ENCODE measurements at regions not wholly inside any gene's neighbourhood (a gene's known extent, or its start where the extent isn't known, plus 50 kb on each side); places are given as distances from the start of the nearest gene placed in this dataset.

GRCh38 chr11:128273736-128274135 is 313.6 kb downstream of the ETS1 start:
- no peak overlapping the region for H3K4me3 Mint-ChIP-seq
- no peak for DNase-seq
- no peaks in the 10 kb centered on the region for H3K36me3 Mint-ChIP-seq (ENCODE audit: low read depth)
- no peak overlapping the region for H3K27ac Mint-ChIP-seq
- intact Hi-C loops (cut with micrococcal nuclease) = no loop called here
- peaks cover 14% of the 10 kb centered on the region for H3K4me1 Mint-ChIP-seq (ENCODE audit: low read depth)
- H3K9me3 Mint-ChIP-seq = no peaks in the 10 kb centered on the region
- CTCF ChIA-PET = interaction anchor here (1.0 kb wide), 1 partner anchor 11 kb away, joined by 4 read pairs; no protein-coding TSS in a partner anchor
- H3K27me3 Mint-ChIP-seq (ENCODE audit: low read depth) = no peaks in the 10 kb centered on the region

GRCh38 chr11:128271401-128271800 is 316.0 kb downstream of the ETS1 start:
- H3K4me1 Mint-ChIP-seq (ENCODE audit: low read depth) = peaks cover 14% of the 10 kb centered on the region
- no peaks in the 10 kb centered on the region for H3K9me3 Mint-ChIP-seq
- H3K27me3 Mint-ChIP-seq (ENCODE audit: low read depth) = no peaks in the 10 kb centered on the region
- no peak overlapping the region for H3K27ac Mint-ChIP-seq
- intact Hi-C loops (cut with micrococcal nuclease) = no loop called here
- H3K36me3 Mint-ChIP-seq (ENCODE audit: low read depth) = no peaks in the 10 kb centered on the region
- CTCF ChIA-PET = interaction anchor here (0.8 kb wide), 1 partner anchor 10 kb away, joined by 3 read pairs; no protein-coding TSS in a partner anchor
- no peak for DNase-seq
- H3K4me3 Mint-ChIP-seq = no peak overlapping the region

- Mint-ChIP-seq H3K9me3 (no peaks in the 10 kb centered on the region), H3K4me3 (no peak overlapping the region), H3K27me3 (ENCODE audit: low read depth) (no peaks in the 10 kb centered on the region), H3K27ac (no peak overlapping the region), H3K36me3 (ENCODE audit: low read depth) (no peaks in the 10 kb centered on the region), H3K4me1 (ENCODE audit: low read depth) (peaks cover 14% of the 10 kb centered on the region)
- no peak for DNase-seq
- CTCF ChIA-PET = no interaction called here
- intact Hi-C loops (cut with micrococcal nuclease) = no loop called here
Measured at GRCh38 chr11:128269466-128269865, 317.9 kb downstream of the ETS1 start.

- Mint-ChIP-seq H3K36me3 (ENCODE audit: low read depth) (no peaks in the 10 kb centered on the region), H3K4me1 (ENCODE audit: low read depth) (peaks cover 5% of the 10 kb centered on the region), H3K27me3 (ENCODE audit: low read depth) (no peaks in the 10 kb centered on the region), H3K4me3 (no peak overlapping the region), H3K27ac (no peak overlapping the region), H3K9me3 (no peaks in the 10 kb centered on the region)
- no peak for DNase-seq
- CTCF ChIA-PET = interaction anchor here (1.1 kb wide), 1 partner anchor 365 kb away, joined by 3 read pairs; no protein-coding TSS in a partner anchor
- intact Hi-C loops (cut with micrococcal nuclease) = no loop called here
Measured at GRCh38 chr11:128266893-128267292, 320.5 kb downstream of the ETS1 start.

GRCh38 chr11:128262463-128263345 is 324.7 kb downstream of the ETS1 start:
- no peaks in the 10 kb centered on the region for H3K9me3 Mint-ChIP-seq
- no peaks in the 10 kb centered on the region for H3K4me1 Mint-ChIP-seq (ENCODE audit: low read depth)
- no peak for DNase-seq
- H3K27me3 Mint-ChIP-seq (ENCODE audit: low read depth) = no peaks in the 10 kb centered on the region
- H3K27ac Mint-ChIP-seq = no peak overlapping the region
- CTCF ChIA-PET = interaction anchor here (0.6 to 0.9 kb wide), 4 partner anchors 10 to 567 kb away, joined by 3 to 5 read pairs (median 4); no protein-coding TSS in a partner anchor
- intact Hi-C loops (cut with micrococcal nuclease) = no loop called here
- H3K4me3 Mint-ChIP-seq = no peak overlapping the region
- H3K36me3 Mint-ChIP-seq (ENCODE audit: low read depth) = no peaks in the 10 kb centered on the region

GRCh38 chr11:128261011-128261421 is 326.3 kb downstream of the ETS1 start:
- CTCF ChIA-PET = interaction anchor here (1.3 kb wide), 1 partner anchor 24 kb away, joined by 3 read pairs; no protein-coding TSS in a partner anchor
- no peak overlapping the region for H3K4me3 Mint-ChIP-seq
- H3K27me3 Mint-ChIP-seq (ENCODE audit: low read depth) = no peaks in the 10 kb centered on the region
- no peaks in the 10 kb centered on the region for H3K9me3 Mint-ChIP-seq
- no peak overlapping the region for H3K27ac Mint-ChIP-seq
- no peak for DNase-seq
- H3K4me1 Mint-ChIP-seq (ENCODE audit: low read depth) = no peaks in the 10 kb centered on the region
- intact Hi-C loops (cut with micrococcal nuclease) = no loop called here
- H3K36me3 Mint-ChIP-seq (ENCODE audit: low read depth) = no peaks in the 10 kb centered on the region

GRCh38 chr11:128260398-128260797 is 327.0 kb downstream of the ETS1 start:
- Mint-ChIP-seq H3K4me3 (no peak overlapping the region), H3K36me3 (ENCODE audit: low read depth) (no peaks in the 10 kb centered on the region), H3K4me1 (ENCODE audit: low read depth) (no peaks in the 10 kb centered on the region), H3K9me3 (no peaks in the 10 kb centered on the region), H3K27ac (no peak overlapping the region), H3K27me3 (ENCODE audit: low read depth) (no peaks in the 10 kb centered on the region)
- CTCF ChIA-PET = interaction anchor here (0.6 kb wide), 1 partner anchor 1046 kb away, joined by 3 read pairs; no protein-coding TSS in a partner anchor
- intact Hi-C loops (cut with micrococcal nuclease) = no loop called here
- DNase-seq = no peak

GRCh38 chr11:128259816-128260215 is 327.5 kb downstream of the ETS1 start:
- H3K9me3 Mint-ChIP-seq = no peaks in the 10 kb centered on the region
- intact Hi-C loops (cut with micrococcal nuclease) = no loop called here
- no peak overlapping the region for H3K4me3 Mint-ChIP-seq
- no peaks in the 10 kb centered on the region for H3K4me1 Mint-ChIP-seq (ENCODE audit: low read depth)
- no peak for DNase-seq
- no peaks in the 10 kb centered on the region for H3K36me3 Mint-ChIP-seq (ENCODE audit: low read depth)
- no peak overlapping the region for H3K27ac Mint-ChIP-seq
- CTCF ChIA-PET = interaction anchor here (0.6 kb wide), 1 partner anchor 1047 kb away, joined by 3 read pairs; no protein-coding TSS in a partner anchor
- H3K27me3 Mint-ChIP-seq (ENCODE audit: low read depth) = no peaks in the 10 kb centered on the region

- no peak overlapping the region for H3K27ac Mint-ChIP-seq
- no peak for DNase-seq
- CTCF ChIA-PET = no interaction called here
- no peaks in the 10 kb centered on the region for H3K36me3 Mint-ChIP-seq (ENCODE audit: low read depth)
- H3K4me3 Mint-ChIP-seq = no peak overlapping the region
- no peaks in the 10 kb centered on the region for H3K4me1 Mint-ChIP-seq (ENCODE audit: low read depth)
- intact Hi-C loops (cut with micrococcal nuclease) = no loop called here
- no peaks in the 10 kb centered on the region for H3K9me3 Mint-ChIP-seq
- H3K27me3 Mint-ChIP-seq (ENCODE audit: low read depth) = peaks cover 2% of the 10 kb centered on the region
Measured at GRCh38 chr11:128254941-128255340, 332.4 kb downstream of the ETS1 start.

GRCh38 chr11:128251140-128251539 is 336.2 kb downstream of the ETS1 start:
- no peak overlapping the region for H3K4me3 Mint-ChIP-seq

GRCh38 chr11:128250482-128250881 is 336.9 kb downstream of the ETS1 start:
- Mint-ChIP-seq H3K36me3 (ENCODE audit: low read depth) (no peaks in the 10 kb centered on the region), H3K4me1 (ENCODE audit: low read depth) (no peaks in the 10 kb centered on the region), H3K9me3 (no peaks in the 10 kb centered on the region), H3K4me3 (no peak overlapping the region), H3K27me3 (ENCODE audit: low read depth) (peaks cover 2% of the 10 kb centered on the region), H3K27ac (no peak overlapping the region)
- CTCF ChIA-PET = no interaction called here
- no peak for DNase-seq
- intact Hi-C loops (cut with micrococcal nuclease) = no loop called here

More at GRCh38 chr11:128251140-128251539, 336.2 kb downstream of the ETS1 start:
- Mint-ChIP-seq H3K36me3 (ENCODE audit: low read depth) (no peaks in the 10 kb centered on the region), H3K4me1 (ENCODE audit: low read depth) (no peaks in the 10 kb centered on the region), H3K9me3 (no peaks in the 10 kb centered on the region), H3K27ac (no peak overlapping the region), H3K27me3 (ENCODE audit: low read depth) (peaks cover 2% of the 10 kb centered on the region)
- CTCF ChIA-PET = no interaction called here
- DNase-seq = no peak
- intact Hi-C loops (cut with micrococcal nuclease) = no loop called here

- CTCF ChIA-PET = interaction anchor here (1.6 kb wide), 1 partner anchor 89 kb away, joined by 4 read pairs; no protein-coding TSS in a partner anchor
- intact Hi-C loops (cut with micrococcal nuclease) = no loop called here
- Mint-ChIP-seq H3K27ac (no peak overlapping the region), H3K27me3 (ENCODE audit: low read depth) (peaks cover 2% of the 10 kb centered on the region), H3K36me3 (ENCODE audit: low read depth) (no peaks in the 10 kb centered on the region), H3K9me3 (no peaks in the 10 kb centered on the region), H3K4me3 (no peak overlapping the region), H3K4me1 (ENCODE audit: low read depth) (no peaks in the 10 kb centered on the region)
- no peak for DNase-seq
Measured at GRCh38 chr11:128246810-128247594, 340.4 kb downstream of the ETS1 start.

Data from activated naive CD4-positive, alpha-beta T cell treated with anti-CD3 and anti-CD28 coated beads for 36 hours (primary cell).